GM18511 (cell line): ENCODE measurements at regions not wholly inside any gene's neighbourhood (a gene's known extent, or its start where the extent isn't known, plus 50 kb on each side); places are given as distances from the start of the nearest gene placed in this dataset.
"Not testable (repeated sequence)": the region's sequence is repeated elsewhere in the genome, so short reads cannot be mapped to it uniquely, and the experiment has no call there.

Experiments
- ATAC-seq: cut with Tn5 transposase; IDR thresholded peaks from one replicate; pipeline ENCODE4 v1.9.1; 2021; ENCODE audit warnings: mild to moderate bottlenecking, moderate library complexity; ENCODE audit not compliant: unreplicated experiment

DNA sequence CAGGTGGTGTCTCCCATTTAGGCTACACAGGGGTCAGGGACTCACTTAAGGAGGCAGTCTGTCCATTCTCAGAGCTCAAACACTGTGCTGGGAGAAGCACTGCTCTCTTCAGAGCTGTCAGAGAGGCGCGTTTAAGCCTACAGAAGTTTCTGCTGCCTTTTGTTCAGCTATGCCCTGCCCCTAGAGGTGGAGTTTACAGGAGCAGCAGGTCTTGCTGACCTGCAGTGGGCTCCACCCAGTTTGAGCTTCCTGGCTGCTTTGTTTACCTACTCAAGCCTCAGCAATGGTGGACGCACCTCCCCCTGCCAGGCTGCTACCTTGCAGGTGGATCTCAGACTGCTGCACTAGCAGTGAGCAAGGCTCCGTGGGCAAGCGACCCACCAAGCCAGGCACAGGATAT is 260.1 kb downstream of the MEF2C start:
- ATAC-seq: not testable (repeated sequence)

DNA sequence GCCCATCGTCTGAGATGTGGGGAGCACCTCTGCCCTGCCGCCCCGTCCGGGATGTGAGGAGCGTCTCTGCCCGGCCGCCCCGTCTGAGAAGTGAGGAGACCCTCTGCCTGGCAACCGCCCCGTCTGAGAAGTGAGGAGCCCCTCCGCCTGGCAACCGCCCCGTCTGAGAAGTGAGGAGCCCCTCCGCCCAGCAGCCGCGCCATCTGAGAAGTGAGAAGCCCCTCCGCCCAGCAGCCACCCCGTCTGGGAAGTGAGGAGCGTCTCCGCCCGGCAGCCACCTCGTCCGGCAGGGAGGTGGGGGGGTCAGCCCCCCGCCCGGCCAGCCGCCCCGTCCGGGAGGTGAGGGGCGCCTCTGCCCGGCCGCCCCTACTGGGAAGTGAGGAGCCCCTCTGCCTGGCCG is 267.2 kb downstream of the MEF2C start:
- ATAC-seq: not testable (repeated sequence)

GRCh38 chr5:88613051-88613450 is 269.9 kb downstream of the MEF2C start:
- ATAC-seq: no peak

DNA sequence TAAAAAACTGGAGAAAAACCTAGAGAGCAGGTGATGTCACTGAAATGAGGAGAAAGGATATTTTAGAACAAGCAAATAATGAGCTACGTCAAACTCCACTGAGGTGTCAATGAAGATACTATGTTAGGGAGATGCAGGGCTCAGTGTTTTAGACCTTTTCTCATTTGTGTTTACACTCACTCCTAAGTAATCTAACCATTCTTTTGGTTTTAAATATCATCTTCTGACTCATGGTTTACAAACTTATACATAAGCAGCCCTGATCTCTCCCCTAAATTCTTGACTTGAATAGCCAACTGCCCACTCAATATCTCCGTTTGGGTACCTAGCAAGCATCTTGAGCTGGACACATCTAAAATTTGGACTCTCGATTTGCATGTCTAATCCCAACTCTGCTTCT is 272.4 kb downstream of the MEF2C start:
- no peak for ATAC-seq

DNA sequence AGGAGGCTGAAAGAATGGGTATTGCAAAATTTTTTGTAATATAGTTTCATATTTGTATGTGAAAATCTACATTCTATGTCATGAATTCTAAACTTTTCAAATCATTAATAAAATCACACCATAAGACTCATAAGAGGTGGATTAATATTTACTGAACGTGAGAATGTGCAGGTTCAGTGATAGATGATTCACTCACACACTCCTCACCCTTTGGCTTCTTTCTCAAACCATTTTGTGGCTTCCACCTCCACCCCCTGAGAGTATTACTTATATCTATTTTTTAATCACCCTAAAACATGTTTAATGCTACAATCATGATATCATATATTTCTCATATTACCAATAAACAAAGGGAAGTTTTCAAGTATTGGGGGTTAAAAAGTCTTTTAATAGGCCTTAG is 275.5 kb downstream of the MEF2C start:
- no peak for ATAC-seq

DNA sequence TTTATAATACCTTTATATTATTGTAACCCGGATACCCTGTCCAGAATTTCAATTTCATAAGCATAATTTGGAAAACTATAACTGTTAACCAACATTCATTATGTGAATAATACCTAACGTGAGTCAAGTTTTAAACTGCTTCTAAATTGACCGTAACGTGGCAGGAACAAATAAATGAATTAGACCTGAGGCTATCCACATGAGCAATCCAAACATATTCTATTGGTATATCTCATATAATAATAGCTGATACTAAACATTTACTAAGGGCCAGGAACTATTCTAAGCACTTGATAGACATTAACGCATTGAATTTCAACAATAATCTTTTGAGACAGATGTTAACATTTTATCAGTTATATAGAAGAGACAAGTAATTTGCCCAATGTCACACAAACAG is 276.4 kb downstream of the MEF2C start:
- ATAC-seq: no peak

DNA sequence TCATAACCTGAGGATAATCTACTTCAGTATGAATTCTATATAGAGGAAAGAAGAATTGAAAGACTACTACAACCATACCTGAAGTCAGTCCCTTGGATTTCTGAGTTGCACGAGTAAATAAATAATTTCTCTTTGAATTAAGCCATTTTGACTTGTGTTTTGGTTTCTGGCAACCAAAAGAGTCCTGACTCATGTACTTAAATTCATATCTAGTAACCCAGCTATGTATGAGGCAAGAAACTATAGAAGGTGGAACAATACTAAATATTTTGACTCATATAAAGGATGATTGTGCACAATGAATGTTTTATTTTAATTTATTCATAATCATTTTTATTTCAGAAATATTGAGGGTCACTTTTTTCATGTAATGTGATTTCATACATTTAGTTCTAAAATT is 276.8 kb downstream of the MEF2C start:
- no peak for ATAC-seq

DNA sequence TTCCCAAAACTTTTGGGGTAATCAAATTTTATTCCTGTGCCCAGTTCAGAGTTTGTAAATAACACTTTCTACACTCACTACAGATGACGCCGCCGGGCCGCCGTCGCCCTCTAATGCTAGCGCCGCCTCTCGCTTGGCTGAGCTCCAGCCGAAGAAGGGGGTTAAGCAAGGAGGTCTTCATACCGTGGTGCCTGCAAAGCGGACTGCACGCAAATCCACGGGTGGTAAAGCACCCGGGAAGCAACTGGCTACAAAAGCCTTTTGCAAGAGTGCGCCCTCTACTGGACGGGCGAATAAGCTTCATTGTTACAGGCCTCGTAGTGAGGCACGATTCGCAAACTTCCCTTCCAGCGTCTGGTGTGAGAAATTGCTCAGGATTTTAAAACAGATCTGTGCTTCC is 280.4 kb downstream of the MEF2C start:
- no peak for ATAC-seq

DNA sequence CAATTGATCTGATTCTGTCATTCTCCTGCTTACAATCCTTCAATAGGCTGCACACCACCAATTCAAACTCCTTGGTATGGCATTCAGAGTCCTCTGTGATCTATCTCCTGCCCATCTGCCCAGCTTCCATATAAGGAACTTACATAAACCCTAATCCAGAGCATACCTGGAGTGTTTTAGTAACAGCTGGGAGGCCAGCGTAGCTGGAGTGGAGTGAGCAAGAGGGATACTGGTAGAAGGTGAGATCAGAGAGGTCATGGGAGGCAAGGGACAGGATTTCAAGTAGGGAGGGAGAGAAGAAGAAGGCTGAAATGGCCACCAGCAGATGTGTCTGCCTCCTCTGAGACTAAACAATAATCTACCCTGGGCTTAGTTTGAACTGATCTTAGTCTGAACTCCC is 288.5 kb downstream of the MEF2C start:
- no peak for ATAC-seq

DNA sequence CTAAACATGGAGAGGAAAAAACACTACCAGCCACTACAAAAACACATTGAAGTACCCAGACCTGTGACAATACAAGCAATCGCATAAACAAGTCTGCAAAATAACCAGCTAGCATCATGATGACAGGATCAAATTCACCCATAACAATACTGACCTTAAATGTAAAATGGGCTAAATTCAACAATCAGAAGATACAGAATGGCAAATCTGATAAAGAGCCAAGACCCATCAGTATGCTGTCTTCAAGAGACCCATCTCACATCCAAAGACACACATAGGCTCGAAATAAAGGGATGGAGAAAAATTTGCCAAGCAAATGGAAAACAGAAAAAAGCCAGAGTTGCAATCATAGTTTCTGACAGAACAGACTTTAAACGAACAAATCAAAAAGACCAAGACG is 294.4 kb downstream of the MEF2C start:
- no peak for ATAC-seq

- no peak for ATAC-seq
Observed at GRCh38 chr5:88583471-88583870, 299.5 kb downstream of the MEF2C start.

GRCh38 chr5:88558366-88558765 is 289.7 kb upstream of the TMEM161B start:
- no peak for ATAC-seq

- no peak for ATAC-seq
Observed at GRCh38 chr5:88557881-88558280, 289.2 kb upstream of the TMEM161B start.

DNA sequence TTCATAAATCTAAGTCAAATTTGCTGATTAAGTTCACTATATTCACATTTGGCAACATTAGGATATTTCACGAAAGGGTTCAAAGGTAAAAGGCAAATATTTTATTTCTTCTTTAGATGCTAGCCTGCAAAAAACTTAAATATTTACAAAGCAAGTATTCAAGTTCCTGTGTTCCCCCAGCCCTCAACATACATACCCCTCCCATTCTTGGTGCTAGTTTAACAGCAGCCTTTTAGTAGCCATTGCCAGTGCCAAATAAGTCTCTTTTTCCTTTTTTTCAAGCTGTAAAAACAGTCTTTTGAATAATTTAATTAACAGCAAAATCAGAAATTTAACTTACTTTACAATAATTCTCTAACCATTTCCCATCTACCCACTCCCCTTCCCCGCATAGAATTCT is 288.5 kb upstream of the TMEM161B start:
- no peak for ATAC-seq

DNA sequence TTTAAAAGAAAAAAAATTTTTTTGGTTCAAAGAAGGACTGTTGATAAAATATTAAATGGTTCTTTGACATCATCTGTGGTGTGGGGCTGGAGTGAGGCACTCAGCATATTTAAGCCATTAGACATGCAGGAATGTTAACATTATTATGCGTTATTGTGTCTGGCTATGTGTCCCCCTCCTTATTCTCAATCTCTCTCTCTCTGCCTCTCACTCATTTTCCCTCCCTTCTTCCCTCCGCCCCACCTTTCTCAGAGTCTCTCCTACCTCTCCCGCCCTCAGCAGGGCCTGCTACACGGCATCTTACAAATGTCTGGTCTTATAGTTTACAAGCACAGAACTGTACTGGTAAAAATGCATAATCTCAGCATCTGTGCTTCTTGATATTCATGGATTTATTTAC is 287.8 kb upstream of the TMEM161B start:
- no peak for ATAC-seq

DNA sequence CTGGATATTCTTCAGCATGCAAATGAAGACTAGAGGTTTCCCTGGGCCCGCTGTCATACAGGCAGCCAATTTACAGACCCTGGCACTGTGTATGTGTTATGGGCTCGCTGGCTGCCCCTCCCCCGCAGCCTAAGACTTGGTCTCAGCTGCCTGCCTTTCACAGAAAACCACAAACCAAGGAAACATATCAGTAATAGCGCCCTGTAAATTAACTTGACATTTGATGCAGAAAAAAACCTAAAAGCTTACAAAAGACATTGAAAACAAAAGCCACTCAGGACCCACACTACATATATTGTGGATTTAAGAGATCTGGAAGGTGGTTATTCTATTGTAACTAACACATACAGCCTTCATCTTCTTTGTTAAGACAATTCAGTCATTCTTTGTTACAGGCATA is 287.0 kb upstream of the TMEM161B start:
- ATAC-seq: no peak

DNA sequence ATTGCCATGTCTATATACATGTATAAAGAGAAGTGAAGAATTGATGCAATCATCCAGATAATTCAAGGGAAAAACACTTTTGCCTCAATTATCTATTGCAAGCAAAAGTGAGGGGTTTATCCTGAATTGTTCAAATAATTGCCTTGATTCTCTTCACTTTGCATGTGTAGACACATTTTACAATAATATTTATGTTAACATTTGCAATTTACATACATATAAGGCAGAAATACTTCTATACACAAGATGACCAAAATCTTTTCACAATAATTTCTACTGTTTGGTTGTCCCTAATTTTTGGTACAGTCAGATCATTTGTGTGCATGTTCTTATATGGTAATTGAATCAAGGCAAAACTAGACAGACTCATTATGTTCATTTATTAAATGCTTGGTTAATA is 285.3 kb upstream of the TMEM161B start:
- no peak for ATAC-seq

- ATAC-seq: no peak
Observed at GRCh38 chr5:88553136-88553875, 284.7 kb upstream of the TMEM161B start.

DNA sequence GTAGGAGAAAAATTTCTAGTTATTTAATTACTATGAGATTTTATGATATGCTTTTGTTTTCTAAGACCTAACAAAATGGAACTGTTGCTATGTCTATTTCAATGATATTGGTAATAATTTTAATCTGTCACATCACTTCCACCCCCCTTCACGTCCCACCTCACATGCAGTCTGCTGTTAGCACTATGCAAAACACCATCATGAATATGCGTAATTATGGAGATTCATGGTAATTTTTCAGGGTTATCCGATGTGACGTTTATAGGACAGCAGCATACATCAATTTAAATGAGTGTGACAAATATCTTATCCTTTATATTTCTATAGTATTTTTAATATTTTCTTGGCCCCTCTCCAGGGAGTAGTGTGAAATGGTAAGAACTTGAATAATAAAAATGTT is 283.8 kb upstream of the TMEM161B start:
- ATAC-seq: no peak

DNA sequence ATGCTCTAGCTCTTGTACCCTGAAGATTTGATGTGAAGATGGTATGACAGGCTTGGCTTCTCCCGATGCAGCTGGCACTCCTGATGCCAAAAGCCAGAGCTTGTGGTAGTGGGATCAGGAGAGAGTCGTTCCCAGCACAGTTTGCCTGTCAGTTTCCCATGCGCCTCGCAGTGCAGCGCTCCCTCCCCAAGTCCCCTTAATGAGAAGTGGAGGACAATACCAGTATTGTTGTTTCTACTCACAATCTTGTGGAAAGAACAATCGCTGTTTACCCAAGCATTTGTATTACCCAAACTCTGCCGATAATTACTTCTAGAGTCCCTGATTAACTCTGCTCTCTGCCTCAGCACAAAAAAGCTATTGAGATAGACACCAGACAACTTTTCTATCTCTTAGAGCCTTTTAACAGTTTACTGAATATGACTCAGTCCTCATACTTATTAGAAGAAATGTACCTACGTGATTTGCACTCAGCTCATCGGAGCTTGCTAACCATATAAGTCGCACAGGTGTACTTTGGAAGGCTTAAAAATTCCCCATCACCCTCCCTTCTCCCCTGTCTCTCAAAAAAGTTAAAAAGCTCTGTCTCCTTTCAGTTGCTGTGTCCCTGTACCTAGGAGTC is 283.2 kb upstream of the TMEM161B start:
- ATAC-seq: no peak

DNA sequence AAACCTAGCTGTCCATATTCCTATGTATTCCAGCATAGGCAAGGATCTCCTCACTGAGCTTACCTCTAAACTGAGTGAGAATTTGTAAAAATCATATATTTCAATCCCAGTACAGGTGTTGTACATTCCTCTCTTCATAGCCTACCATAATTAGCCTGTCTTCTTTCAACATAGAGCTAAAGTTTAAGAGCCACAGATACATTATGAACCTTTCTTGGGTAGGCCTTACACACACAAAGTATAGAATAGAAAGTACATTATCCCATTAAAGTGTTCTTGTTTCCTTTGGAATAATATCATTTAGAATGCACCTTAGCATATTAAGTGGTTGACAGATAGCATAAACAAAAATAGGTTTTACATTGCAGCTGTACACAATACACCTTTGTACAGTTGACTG is 282.1 kb upstream of the TMEM161B start:
- no peak for ATAC-seq

DNA sequence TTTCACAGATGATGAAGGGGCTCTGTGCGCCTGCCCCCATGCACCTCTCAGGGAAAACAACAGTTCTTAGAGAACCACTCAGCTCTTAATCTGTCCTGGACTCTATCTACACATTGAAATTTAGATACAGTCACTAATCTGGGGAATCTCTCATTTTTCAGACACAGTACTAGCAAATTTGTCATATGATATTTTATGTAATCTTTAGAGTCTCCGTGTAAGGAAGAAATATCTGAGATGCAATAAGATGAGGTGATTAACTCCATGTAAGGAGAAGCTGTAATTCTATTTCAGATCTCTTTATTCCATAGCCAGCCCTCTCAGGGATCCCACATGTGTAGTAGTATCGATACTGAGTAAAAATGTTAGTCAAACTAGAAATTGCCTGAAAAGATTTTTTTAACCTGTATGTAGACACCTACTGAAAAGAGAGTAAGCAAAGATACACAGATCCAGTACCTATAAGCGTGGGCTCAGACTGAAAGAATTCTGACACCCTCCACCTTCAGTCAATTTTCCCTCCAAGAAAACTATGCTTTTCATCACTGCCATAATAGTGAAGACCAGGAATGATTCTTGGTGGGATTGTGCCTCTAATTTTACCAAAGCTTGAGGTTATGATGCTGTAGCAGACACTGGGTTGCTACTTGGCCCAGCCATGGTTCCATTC is 279.6 kb upstream of the TMEM161B start:
- no peak for ATAC-seq
